ENCODE measurements at regions not wholly inside any gene's neighbourhood (a gene's known extent, or its start where the extent isn't known, plus 50 kb on each side); places are given as distances from the start of the nearest gene placed in this dataset.
"Not testable (repeated sequence)": the region's sequence is repeated elsewhere in the genome, so short reads cannot be mapped to it uniquely, and the experiment has no call there.

DNA sequence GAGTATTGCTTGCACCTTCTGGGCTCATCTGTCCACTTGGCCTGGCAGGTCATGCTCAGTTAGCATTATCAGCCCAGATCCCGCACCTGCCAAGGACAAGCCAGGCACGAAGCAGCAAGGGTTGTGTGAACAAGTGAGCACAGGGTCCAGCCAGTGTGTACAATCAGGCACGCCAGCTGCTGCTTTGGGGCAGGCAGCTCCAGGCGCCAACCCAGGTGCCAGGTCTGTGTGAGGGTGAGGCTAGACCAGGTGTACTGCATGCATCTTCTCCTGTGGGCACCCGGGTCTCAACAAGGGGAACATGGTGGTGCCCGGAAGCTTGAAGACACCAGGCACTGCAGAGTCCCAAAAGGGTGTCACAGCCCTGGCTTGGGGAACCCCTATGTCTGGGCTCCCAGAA lies 1446.8 kb downstream of the PCDH9 start:
- FAIRE-seq, result no peak
- Histone ChIP-seq H3K36me3 (ENCODE audit: control insufficient read depth in 2 of 2, extremely low read depth in 1 of 2, insufficient read depth in 2 of 2, low read length in 2 of 2) (no peaks in the 10 kb centered on the region), H3K9ac (replicated peaks; ENCODE audit: extremely low read depth, insufficient read depth, low read length) (no peak overlapping the region), H3K9me1 (replicated peaks; ENCODE audit: control insufficient read depth, extremely low read depth, insufficient read depth, low read length) (no peaks in the 10 kb centered on the region), H3K4me1 (ENCODE audit: control insufficient read depth, extremely low read depth, insufficient read depth, low read length) (no peaks in the 10 kb centered on the region), H3K9me3 (replicated peaks; ENCODE audit: control insufficient read depth, insufficient read depth, low read length) (no peaks in the 10 kb centered on the region), H3K4me3 (replicated peaks in 1 of 3; ENCODE audit: insufficient read depth in 1 of 3, low read depth in 1 of 3, low read length in 3 of 3) (no peak overlapping the region), H3K79me2 (ENCODE audit: control insufficient read depth, insufficient read depth, low read length) (no peaks in the 10 kb centered on the region), H2AFZ (ENCODE audit: low read depth, low read length) (no peak overlapping the region), H3K4me2 (ENCODE audit: insufficient read depth, low read length) (no peak overlapping the region), H3K27ac (ENCODE audit: insufficient read depth, low read depth, low read length) (no peak overlapping the region), H4K20me1 (replicated peaks; ENCODE audit: control insufficient read depth, extremely low read depth, insufficient read depth, low read length) (no peaks in the 10 kb centered on the region), H3K27me3 (ENCODE audit: control insufficient read depth in 2 of 2, insufficient read depth in 2 of 2, low read length in 2 of 2) (no peaks in the 10 kb centered on the region)
- BruUV-seq (replicated peaks), result no TSS peak
- DNase-seq (ENCODE audit: low read depth, low spot score), result no peak
- intact Hi-C loops (cut with micrococcal nuclease) (no loop called here), dilution Hi-C loops (cut with MboI; ENCODE audit: extremely low pct_ligation_motif_present, low sequenced_read_pairs) (no loop called here)
- CTCF ChIA-PET, result interaction anchor here (0.8 to 0.9 kb wide), 2 partner anchors 8 to 11 kb away, joined by 3 read pairs; no protein-coding TSS in a partner anchor
- TF ChIP-seq JUN (IDR thresholded peaks at IDR 0.05; ENCODE audit: borderline replicate concordance, insufficient read depth, insufficient read length, low read depth) (no peak), POLR2AphosphoS5 (IDR thresholded peaks at IDR 0.05; ENCODE audit: insufficient read depth, low read depth, low read length) (no peak), MYC (IDR thresholded peaks at IDR 0.05; ENCODE audit: low read depth, low read length) (no peak), EZH2 (IDR thresholded peaks at IDR 0.05; ENCODE audit: borderline replicate concordance, low read depth, low read length, severe bottlenecking) (no peak), GATA2 (IDR thresholded peaks at IDR 0.05; ENCODE audit: insufficient read depth, insufficient read length, low read depth, low read length) (no peak), FOS (IDR thresholded peaks at IDR 0.05; ENCODE audit: borderline replicate concordance, insufficient read depth, low read length) (no peak), POLR2A (IDR thresholded peaks at IDR 0.05; ENCODE audit: low read depth, low read length) (no peak), MAX (IDR thresholded peaks at IDR 0.05; ENCODE audit: insufficient read depth, insufficient read length) (no peak)
- TF ChIP-seq, protein P1, sequence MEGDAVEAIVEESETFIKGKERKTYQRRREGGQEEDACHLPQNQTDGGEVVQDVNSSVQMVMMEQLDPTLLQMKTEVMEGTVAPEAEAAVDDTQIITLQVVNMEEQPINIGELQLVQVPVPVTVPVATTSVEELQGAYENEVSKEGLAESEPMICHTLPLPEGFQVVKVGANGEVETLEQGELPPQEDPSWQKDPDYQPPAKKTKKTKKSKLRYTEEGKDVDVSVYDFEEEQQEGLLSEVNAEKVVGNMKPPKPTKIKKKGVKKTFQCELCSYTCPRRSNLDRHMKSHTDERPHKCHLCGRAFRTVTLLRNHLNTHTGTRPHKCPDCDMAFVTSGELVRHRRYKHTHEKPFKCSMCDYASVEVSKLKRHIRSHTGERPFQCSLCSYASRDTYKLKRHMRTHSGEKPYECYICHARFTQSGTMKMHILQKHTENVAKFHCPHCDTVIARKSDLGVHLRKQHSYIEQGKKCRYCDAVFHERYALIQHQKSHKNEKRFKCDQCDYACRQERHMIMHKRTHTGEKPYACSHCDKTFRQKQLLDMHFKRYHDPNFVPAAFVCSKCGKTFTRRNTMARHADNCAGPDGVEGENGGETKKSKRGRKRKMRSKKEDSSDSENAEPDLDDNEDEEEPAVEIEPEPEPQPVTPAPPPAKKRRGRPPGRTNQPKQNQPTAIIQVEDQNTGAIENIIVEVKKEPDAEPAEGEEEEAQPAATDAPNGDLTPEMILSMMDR (IDR thresholded peaks at IDR 0.05; ENCODE audit: extremely low read depth in 1 of 2, insufficient read depth in 1 of 2, low read depth in 1 of 2, low read length in 2 of 2), result no peak
- POLR2A ChIA-PET, result no interaction called here

- H4K20me1 ChIP-seq (replicated peaks; ENCODE audit: control insufficient read depth, extremely low read depth, insufficient read depth, low read length); H2AFZ ChIP-seq (ENCODE audit: low read depth, low read length); H3K9ac ChIP-seq (replicated peaks; ENCODE audit: extremely low read depth, insufficient read depth, low read length); dilution Hi-C loops (cut with MboI; ENCODE audit: extremely low pct_ligation_motif_present, low sequenced_read_pairs); CTCF ChIA-PET; H3K4me1 ChIP-seq (ENCODE audit: control insufficient read depth, extremely low read depth, insufficient read depth, low read length); H3K9me1 ChIP-seq (replicated peaks; ENCODE audit: control insufficient read depth, extremely low read depth, insufficient read depth, low read length); FAIRE-seq; H3K9me3 ChIP-seq (replicated peaks; ENCODE audit: control insufficient read depth, insufficient read depth, low read length); POLR2A ChIA-PET; H3K79me2 ChIP-seq (ENCODE audit: control insufficient read depth, insufficient read depth, low read length); H3K4me2 ChIP-seq (ENCODE audit: insufficient read depth, low read length); intact Hi-C loops (cut with micrococcal nuclease); H3K36me3 ChIP-seq (ENCODE audit: control insufficient read depth in 2 of 2, extremely low read depth in 1 of 2, insufficient read depth in 2 of 2, low read length in 2 of 2); H3K27me3 ChIP-seq (ENCODE audit: control insufficient read depth in 2 of 2, insufficient read depth in 2 of 2, low read length in 2 of 2); H3K4me3 ChIP-seq (replicated peaks in 1 of 3; ENCODE audit: insufficient read depth in 1 of 3, low read depth in 1 of 3, low read length in 3 of 3); H3K27ac ChIP-seq (ENCODE audit: insufficient read depth, low read depth, low read length); BruUV-seq (replicated peaks); DNase-seq (ENCODE audit: low read depth, low spot score): not testable (repeated sequence)
Observed at GRCh38 chr13:65771704-65772313, 1458.3 kb downstream of the PCDH9 start.

Measured in endothelial cell of umbilical vein (primary cell).